Vagina (tissue), 2 donors: ENCODE measurements at regions not wholly inside any gene's neighbourhood (a gene's known extent, or its start where the extent isn't known, plus 50 kb on each side); places are given as distances from the start of the nearest gene placed in this dataset.

Source experiments
- CTCF ChIP-seq, 3 experiments: fragments of 450-650 bp in 2 of 3; fragments of 200-600 bp in 1 of 3; sonication (generic) in 1 of 3; IDR thresholded peaks; one replicate each; pipeline ENCODE4 v1.5.1; 2017 to 2019; ENCODE audit warnings: antibody characterized with exemption in 3 of 3, mild to moderate bottlenecking in 2 of 3, moderate library complexity in 2 of 3
- POLR2A ChIP-seq, 2 donors: fragments of 450-650 bp; IDR thresholded peaks; one replicate each; pipeline ENCODE4 v1.6.1; 2017; ENCODE audit warnings: antibody characterized with exemption in 2 of 2, mild to moderate bottlenecking in 2 of 2, moderate library complexity in 2 of 2
- POLR2AphosphoS5 ChIP-seq, 2 donors: sonication (generic); formaldehyde crosslinking; IDR thresholded peaks; one replicate each; pipeline ENCODE4 v1.9.0; 2017; ENCODE audit warnings: antibody characterized with exemption in 2 of 2, mild to moderate bottlenecking in 2 of 2, low read depth in 1 of 2; ENCODE audit not compliant: insufficient read depth in 1 of 2

GRCh38 chr2:208638059-208638458, 231.5 kb downstream of the PTH2R start:
- no peak for TF ChIP-seq POLR2A (IDR thresholded peaks at IDR 0.05)
- no peak for TF ChIP-seq CTCF (IDR thresholded peaks at IDR 0.05)
- TF ChIP-seq POLR2AphosphoS5 (IDR thresholded peaks at IDR 0.05; ENCODE audit: insufficient read depth in 1 of 2, low read depth in 1 of 2): no peak
